H9 (cell line): ENCODE measurements at regions not wholly inside any gene's neighbourhood (a gene's known extent, or its start where the extent isn't known, plus 50 kb on each side); places are given as distances from the start of the nearest gene placed in this dataset.

ENCODE experiments used
- DNase-seq: peaks from one replicate; pipeline ENCODE4 v3.0.0-alpha.2; 2017
- H2AFZ ChIP-seq: one replicate; pipeline ENCODE4 v1.6.1; 2013; ENCODE audit warnings: mild to moderate bottlenecking, low read length, control low read depth, moderate library complexity
- H2AK5ac ChIP-seq: 2 replicates; pipeline ENCODE4 v1.6.1; 2013; ENCODE audit warnings: low read length, control low read depth, mixed read lengths; ENCODE audit not compliant: insufficient read length
- H2BK120ac ChIP-seq: one replicate; pipeline ENCODE4 v1.6.1; 2013; ENCODE audit warnings: low read depth, mild to moderate bottlenecking, low read length, control low read depth, inconsistent platforms; ENCODE audit not compliant: poor library complexity, severe bottlenecking
- H2BK12ac ChIP-seq: 2 replicates; pipeline ENCODE4 v1.6.1; 2013; ENCODE audit warnings: low read length, control low read depth, mixed read lengths, low read depth; ENCODE audit not compliant: insufficient read length
- H2BK15ac ChIP-seq: 2 replicates; pipeline ENCODE4 v1.6.1; 2013; ENCODE audit warnings: low read depth, low read length, control low read depth
- H2BK20ac ChIP-seq: one replicate; pipeline ENCODE4 v1.6.1; 2013; ENCODE audit warnings: low read depth, mild to moderate bottlenecking, low read length, control low read depth, inconsistent platforms; ENCODE audit not compliant: poor library complexity, severe bottlenecking
- H2BK5ac ChIP-seq: 2 replicates; pipeline ENCODE4 v1.6.1; 2013; ENCODE audit warnings: low read length, control low read depth, mixed read lengths; ENCODE audit not compliant: insufficient read length
- H3K14ac ChIP-seq: 2 replicates; pipeline ENCODE4 v1.6.1; 2013; ENCODE audit warnings: low read length, control low read depth; ENCODE audit not compliant: insufficient read depth
- H3K18ac ChIP-seq: 2 replicates; pipeline ENCODE4 v1.6.1; 2013; ENCODE audit warnings: low read depth, mild to moderate bottlenecking, mixed read lengths, low read length, control low read depth; ENCODE audit not compliant: insufficient read length
- H3K23ac ChIP-seq: 2 replicates; pipeline ENCODE4 v1.6.1; 2013; ENCODE audit warnings: low read length, control low read depth, mixed read lengths, low read depth; ENCODE audit not compliant: insufficient read length
- H3K23me2 ChIP-seq: 2 replicates; pipeline ENCODE4 v1.6.1; 2013; ENCODE audit warnings: low read depth, mild to moderate bottlenecking, mixed read lengths, low read length, control low read depth; ENCODE audit not compliant: insufficient read length, poor library complexity, severe bottlenecking
- H3K27ac ChIP-seq: 2 replicates; pipeline ENCODE4 v1.5.1; 2013; ENCODE audit warnings: low read length, control low read depth, mixed read lengths, low read depth; ENCODE audit not compliant: insufficient read length
- H3K27me3 ChIP-seq: 2 replicates; pipeline ENCODE4 v1.6.1; 2013; ENCODE audit warnings: low read length, control low read depth, inconsistent platforms; ENCODE audit not compliant: insufficient read depth
- H3K4ac ChIP-seq: 2 replicates; pipeline ENCODE4 v1.6.1; 2013; ENCODE audit warnings: low read depth, mild to moderate bottlenecking, control low read depth, inconsistent platforms, low read length, moderate library complexity
- H3K4me1 ChIP-seq: 2 replicates; pipeline ENCODE4 v1.6.1; 2013; ENCODE audit warnings: low read length, control low read depth, inconsistent platforms; ENCODE audit not compliant: insufficient read depth
- H3K4me2 ChIP-seq: 2 replicates; pipeline ENCODE4 v1.6.1; 2013; ENCODE audit warnings: low read length, control low read depth, mixed read lengths; ENCODE audit not compliant: insufficient read length, insufficient read depth
- H3K56ac ChIP-seq: 2 replicates; pipeline ENCODE4 v1.6.1; 2013; ENCODE audit warnings: low read depth, mild to moderate bottlenecking, mixed read lengths, low read length, control low read depth; ENCODE audit not compliant: insufficient read length
- H3K79me1 ChIP-seq: 2 replicates; pipeline ENCODE4 v1.6.1; 2013; ENCODE audit warnings: low read depth, mild to moderate bottlenecking, moderate library complexity, low read length, control low read depth, inconsistent platforms; ENCODE audit not compliant: insufficient read depth, poor library complexity, severe bottlenecking
- H3K79me2 ChIP-seq: 2 replicates; pipeline ENCODE4 v1.6.1; 2013; ENCODE audit warnings: low read length, control low read depth, inconsistent platforms; ENCODE audit not compliant: insufficient read depth
- H3K9ac ChIP-seq: 2 replicates; pipeline ENCODE4 v1.6.1; 2013; ENCODE audit warnings: low read length, control low read depth, mixed read lengths; ENCODE audit not compliant: insufficient read length; ENCODE audit errors: extremely low read depth
- H3K9me3 ChIP-seq: one replicate; pipeline ENCODE4 v1.6.1; 2013; ENCODE audit warnings: low read depth, low read length, inconsistent platforms; ENCODE audit not compliant: control insufficient read depth
- H3T11ph ChIP-seq: one replicate; pipeline ENCODE4 v1.6.1; 2013; ENCODE audit warnings: mild to moderate bottlenecking, low read length, control low read depth, inconsistent platforms
- H4K20me1 ChIP-seq: one replicate; pipeline ENCODE4 v1.6.1; 2013; ENCODE audit not compliant: control insufficient read depth, insufficient read length, insufficient read depth
- H4K5ac ChIP-seq: 2 replicates; pipeline ENCODE4 v1.6.1; 2013; ENCODE audit warnings: low read depth, mild to moderate bottlenecking, mixed read lengths, low read length, control low read depth; ENCODE audit not compliant: insufficient read length
- H4K8ac ChIP-seq: replicated peaks from 2 replicates; pipeline ENCODE4 v1.6.1; 2013; ENCODE audit warnings: low read length, control low read depth, mixed read lengths, low read depth; ENCODE audit not compliant: insufficient read length
- H4K91ac ChIP-seq: 2 replicates; pipeline ENCODE4 v1.6.1; 2013; ENCODE audit warnings: low read depth, mild to moderate bottlenecking, moderate library complexity, mixed read lengths, low read length, control low read depth; ENCODE audit not compliant: insufficient read length
- H3K27ac Mint-ChIP-seq, 3 experiments: 2 replicates in 2 of 3; 3 replicates in 1 of 3; pipeline ENCODE4 v1.8.0; 2020 to 2021; ENCODE audit warnings: mixed read lengths in 3 of 3, mild to moderate bottlenecking in 1 of 3, moderate library complexity in 1 of 3
- H3K27me3 Mint-ChIP-seq: 2 replicates; pipeline ENCODE4 v1.8.0; 2021; ENCODE audit warnings: low read depth, mild to moderate bottlenecking, moderate library complexity, mixed read lengths
- H3K36me3 Mint-ChIP-seq, 3 experiments: 2 replicates in 2 of 3; 3 replicates in 1 of 3; pipeline ENCODE4 v1.8.0; 2020 to 2021; ENCODE audit warnings: low read depth in 3 of 3, mixed read lengths in 3 of 3; ENCODE audit not compliant: insufficient read depth in 1 of 3
- H3K4me1 Mint-ChIP-seq, 2 experiments: 2 replicates each; pipeline ENCODE4 v1.8.0; 2020; ENCODE audit warnings: mixed read lengths in 2 of 2
- H3K4me3 Mint-ChIP-seq, 2 experiments: 2 replicates in 1 of 2; 3 replicates in 1 of 2; pipeline ENCODE4 v1.8.0; 2020 to 2021; ENCODE audit warnings: mild to moderate bottlenecking in 2 of 2, mixed read lengths in 2 of 2, moderate library complexity in 1 of 2
- H3K9me3 Mint-ChIP-seq, 2 experiments: 2 replicates in 1 of 2; 3 replicates in 1 of 2; pipeline ENCODE4 v1.8.0; 2020; ENCODE audit warnings: mild to moderate bottlenecking in 2 of 2, mixed read lengths in 2 of 2, moderate library complexity in 1 of 2
- CTCF ChIP-seq: fragments of 200-600 bp; sonication (generic); conservative IDR thresholded peaks from 3 replicates; pipeline ENCODE4 v1.8.0; 2021; ENCODE audit warnings: antibody characterized with exemption, mild to moderate bottlenecking
- WGBS: extraction: QIAGEN DNeasy Blood & Tissue Kit; methylation state at CpG from one replicate; pipeline ENCODE4 v1.1.7; 2013; ENCODE audit warnings: missing lambda C conversion rate, low lambda C conversion rate, mixed read lengths; ENCODE audit not compliant: insufficient read length; ENCODE audit errors: extremely low coverage; 5-methylcytosine and 5-hydroxymethylcytosine counted together

- Mint-ChIP-seq H3K9me3 (no peaks in the 10 kb centered on the region), H3K4me1 (peaks cover 0 to 2% of the 10 kb centered on the region in 2 experiments; a peak in 1 of 4 replicates)
- H2BK120ac ChIP-seq: no peak overlapping the region
Observed at GRCh38 chr20:9911519-9911918, 72.6 kb upstream of the PAK5 start.

More at GRCh38 chr20:9911519-9911918, 72.6 kb upstream of the PAK5 start:
- WGBS: no CpG with 5 or more reads among the region's 3 CpGs
- Histone ChIP-seq H4K20me1 (no peaks in the 10 kb centered on the region), H3K27ac (no peak overlapping the region), H3K56ac (no peak overlapping the region), H2AK5ac (no peak overlapping the region), H2AFZ (no peak overlapping the region), H2BK20ac (no peak overlapping the region), H3K9me3 (no peaks in the 10 kb centered on the region), H2BK5ac (no peak overlapping the region), H3K27me3 (no peaks in the 10 kb centered on the region), H3K4me2 (no peak overlapping the region), H3K18ac (no peak overlapping the region), H3K23me2 (no peaks in the 10 kb centered on the region), H3K79me1 (no peaks in the 10 kb centered on the region), H3T11ph (no peak overlapping the region), H2BK15ac (no peak overlapping the region), H4K5ac (no peak overlapping the region), H3K4ac (no peak overlapping the region), H3K79me2 (no peaks in the 10 kb centered on the region), H4K91ac (no peak overlapping the region), H3K4me1 (no peaks in the 10 kb centered on the region), H2BK12ac (no peak overlapping the region), H3K23ac (no peak overlapping the region), H4K8ac (no peak overlapping the region), H3K14ac (no peak overlapping the region), H3K9ac (no peak overlapping the region)
- peaks cover 7% of the 10 kb centered on the region for H3K27me3 Mint-ChIP-seq
- no peaks in the 10 kb centered on the region for H3K36me3 Mint-ChIP-seq
- H3K27ac Mint-ChIP-seq: no peak overlapping the region
- no peak for TF ChIP-seq CTCF
- DNase-seq: no peak
- no peak overlapping the region for H3K4me3 Mint-ChIP-seq
